Nephron (organoid): ENCODE measurements at regions not wholly inside any gene's neighbourhood (a gene's known extent, or its start where the extent isn't known, plus 50 kb on each side); places are given as distances from the start of the nearest gene placed in this dataset.
A peak's percentile ranks its signal among the peaks of the same experiment; 100 is the strongest.
"Not testable (repeated sequence)": the region's sequence is repeated elsewhere in the genome, so short reads cannot be mapped to it uniquely, and the experiment has no call there.

ENCODE experiments used
- H3K27ac Mint-ChIP-seq, 3 experiments: 2 replicates each; pipeline ENCODE4 v1.8.0; 2020; ENCODE audit warnings: mixed read lengths in 3 of 3, mild to moderate bottlenecking in 2 of 3, moderate library complexity in 1 of 3
- H3K27me3 Mint-ChIP-seq: 2 replicates; pipeline ENCODE4 v1.8.0; 2021; ENCODE audit warnings: low read depth, mild to moderate bottlenecking, moderate library complexity, mixed read lengths
- H3K36me3 Mint-ChIP-seq: 2 replicates; pipeline ENCODE4 v1.8.0; 2020; ENCODE audit warnings: low read depth, mixed read lengths
- H3K4me1 Mint-ChIP-seq: 2 replicates; pipeline ENCODE4 v1.8.0; 2020; ENCODE audit warnings: mixed read lengths
- H3K4me3 Mint-ChIP-seq, 3 experiments: 2 replicates each; pipeline ENCODE4 v1.8.0; 2020; ENCODE audit warnings: mild to moderate bottlenecking in 3 of 3, mixed read lengths in 3 of 3, moderate library complexity in 2 of 3
- H3K9me3 Mint-ChIP-seq: 2 replicates; pipeline ENCODE4 v1.8.0; 2020; ENCODE audit warnings: mixed read lengths
- CTCF ChIP-seq, 3 experiments: fragments of 200-600 bp; sonication (generic); IDR thresholded peaks; one replicate each; pipeline ENCODE4 v1.5.0; 2021; ENCODE audit warnings: antibody characterized with exemption in 3 of 3; ENCODE audit not compliant: unreplicated experiment in 3 of 3

- Mint-ChIP-seq H3K9me3 (peaks cover 3% of the 10 kb centered on the region), H3K27me3 (no peaks in the 10 kb centered on the region), H3K36me3 (no peaks in the 10 kb centered on the region), H3K4me3 (peak overlapping the region in 1 of 3 experiments; percentile 22), H3K4me1 (peaks cover 18% of the 10 kb centered on the region), H3K27ac (peak overlapping the region; percentile 84 to 92 (median 89))
- no peak for TF ChIP-seq CTCF (IDR thresholded peaks at IDR 0.05; ENCODE audit: unreplicated experiment in 3 of 3)
Measured at GRCh38 chrX:46208225-46208854, 336.9 kb downstream of the ZNF674 start.

GRCh38 chrX:46204721-46205422 is 340.3 kb downstream of the ZNF674 start:
- TF ChIP-seq CTCF (IDR thresholded peaks at IDR 0.05; ENCODE audit: unreplicated experiment in 3 of 3), result no peak
- Mint-ChIP-seq H3K4me3 (no peak overlapping the region), H3K27ac (no peak overlapping the region), H3K4me1 (peaks cover 46% of the 10 kb centered on the region), H3K27me3 (no peaks in the 10 kb centered on the region), H3K36me3 (no peaks in the 10 kb centered on the region), H3K9me3 (peaks cover 2% of the 10 kb centered on the region)

GRCh38 chrX:46202733-46203514 is 342.3 kb downstream of the ZNF674 start:
- Mint-ChIP-seq H3K4me1 (peaks cover 33% of the 10 kb centered on the region), H3K27ac (peak overlapping the region; percentile 95 to 96 (median 96)), H3K9me3 (peaks cover 2% of the 10 kb centered on the region), H3K36me3 (no peaks in the 10 kb centered on the region), H3K27me3 (no peaks in the 10 kb centered on the region), H3K4me3 (peak overlapping the region; percentile 3 to 26 (median 12))
- no peak for TF ChIP-seq CTCF (IDR thresholded peaks at IDR 0.05; ENCODE audit: unreplicated experiment in 3 of 3)

- no peak for TF ChIP-seq CTCF (IDR thresholded peaks at IDR 0.05; ENCODE audit: unreplicated experiment in 3 of 3)
- peak overlapping the region; percentile 47 to 73 (median 49) for H3K27ac Mint-ChIP-seq
- H3K4me1 Mint-ChIP-seq, result peaks cover 31% of the 10 kb centered on the region
- peaks cover 4% of the 10 kb centered on the region for H3K9me3 Mint-ChIP-seq
- no peaks in the 10 kb centered on the region for H3K36me3 Mint-ChIP-seq
- no peaks in the 10 kb centered on the region for H3K27me3 Mint-ChIP-seq
- no peak overlapping the region for H3K4me3 Mint-ChIP-seq
Measured at GRCh38 chrX:46200413-46200812, 344.8 kb downstream of the ZNF674 start.

- Mint-ChIP-seq H3K27ac (peak overlapping the region in 1 of 3 experiments; percentile 1), H3K4me1 (peaks cover 31% of the 10 kb centered on the region), H3K9me3 (peaks cover 9% of the 10 kb centered on the region), H3K4me3 (no peak overlapping the region), H3K27me3 (no peaks in the 10 kb centered on the region), H3K36me3 (no peaks in the 10 kb centered on the region)
- no peak for TF ChIP-seq CTCF (IDR thresholded peaks at IDR 0.05; ENCODE audit: unreplicated experiment in 3 of 3)
Measured at GRCh38 chrX:46198858-46199257, 346.4 kb downstream of the ZNF674 start.

- H3K9me3 Mint-ChIP-seq, H3K36me3 Mint-ChIP-seq, H3K4me3 Mint-ChIP-seq, H3K27me3 Mint-ChIP-seq: not testable (repeated sequence)
- peaks cover 19% of the 10 kb centered on the region for H3K4me1 Mint-ChIP-seq
- peak overlapping the region in 1 of 3 experiments; percentile 91 for H3K27ac Mint-ChIP-seq
Measured at GRCh38 chrX:46186811-46187106, 358.5 kb downstream of the ZNF674 start.
